GM21447 (cell line): ENCODE measurements at regions not wholly inside any gene's neighbourhood (a gene's known extent, or its start where the extent isn't known, plus 50 kb on each side); places are given as distances from the start of the nearest gene placed in this dataset.
"Not testable (repeated sequence)": the region's sequence is repeated elsewhere in the genome, so short reads cannot be mapped to it uniquely, and the experiment has no call there.

Experiments
- ATAC-seq: cut with Tn5 transposase; IDR thresholded peaks from one replicate; pipeline ENCODE4 v1.9.1; 2021; ENCODE audit not compliant: unreplicated experiment

DNA sequence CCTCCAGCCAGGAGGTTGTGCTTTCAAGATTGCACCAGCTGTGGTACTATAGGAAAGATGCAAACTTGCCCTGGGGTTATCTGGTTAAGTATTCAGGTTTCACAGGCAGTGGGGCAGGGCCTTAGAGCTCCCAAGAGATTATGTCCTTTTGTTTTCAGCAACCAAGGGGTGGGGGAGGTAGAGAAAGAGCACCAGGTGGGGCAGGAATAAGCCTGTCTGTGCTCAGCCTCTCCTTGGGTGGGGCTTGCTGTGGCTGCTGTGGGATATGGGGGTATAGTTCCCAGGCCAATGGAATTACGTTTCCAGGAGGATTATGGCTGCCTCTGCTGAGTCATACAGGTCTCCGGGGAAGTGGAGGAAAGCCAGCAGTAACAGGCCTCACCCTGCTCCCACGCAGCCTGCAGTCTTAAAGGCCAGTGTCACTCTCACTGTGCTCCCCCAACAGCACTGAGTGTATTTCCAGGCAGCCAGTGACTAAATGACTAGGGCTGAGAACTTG, 508.6 kb downstream of the RWDD3 start:
- ATAC-seq: no peak

GRCh38 chr1:95744731-95745130, 510.7 kb downstream of the RWDD3 start:
- no peak for ATAC-seq

- no peak for ATAC-seq
These were observed 518.7 kb downstream of the RWDD3 start for GRCh38 chr1:95752515-95753381.

- no peak for ATAC-seq
These were observed 519.5 kb downstream of the RWDD3 start for GRCh38 chr1:95753382-95754016.

- ATAC-seq: no peak
These were observed 520.4 kb downstream of the RWDD3 start for GRCh38 chr1:95754412-95754811.

- ATAC-seq: no peak
These were observed 532.0 kb downstream of the RWDD3 start for GRCh38 chr1:95766036-95766435.

GRCh38 chr1:95770581-95770980, 536.6 kb downstream of the RWDD3 start:
- no peak for ATAC-seq

GRCh38 chr1:95778217-95778616, 544.2 kb downstream of the RWDD3 start:
- ATAC-seq: no peak

DNA sequence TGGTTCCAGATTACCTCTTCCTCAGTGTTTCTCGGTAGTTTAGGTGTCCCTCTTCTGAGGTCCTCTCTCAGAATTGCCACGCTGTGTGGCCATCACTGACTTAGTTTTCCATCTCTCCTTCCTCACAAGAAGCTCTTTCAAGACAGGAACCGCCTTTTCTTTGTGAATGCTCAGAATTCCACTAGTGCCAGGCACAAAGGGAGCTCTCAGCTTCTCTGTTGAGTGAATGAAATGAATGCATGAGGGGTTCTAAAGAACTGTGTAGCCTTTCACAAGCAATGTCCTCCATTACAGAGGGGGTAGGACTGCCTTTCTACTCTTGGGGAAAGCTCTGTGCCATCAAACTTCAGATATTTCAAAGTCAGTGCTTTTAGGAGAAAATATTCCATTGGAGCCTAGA, 546.8 kb downstream of the RWDD3 start:
- no peak for ATAC-seq

DNA sequence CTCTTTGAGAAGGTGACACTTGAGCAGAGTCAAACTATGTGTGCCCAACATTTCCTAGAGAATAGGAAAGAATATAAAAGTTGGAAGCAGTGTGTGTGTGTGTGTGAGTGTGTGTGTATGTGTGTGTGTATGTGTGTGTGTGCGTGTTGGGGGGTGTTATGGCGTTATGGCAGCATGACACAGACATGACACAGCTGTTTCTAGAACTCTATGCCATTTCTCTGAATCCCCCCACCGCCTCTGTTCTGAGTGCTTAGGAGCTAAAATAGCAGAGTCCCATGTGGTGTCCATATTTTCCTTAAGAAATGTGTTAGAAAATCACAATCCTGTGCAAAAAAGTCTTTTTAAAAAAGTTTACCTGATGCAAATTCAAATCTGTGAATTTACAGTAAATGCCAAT, 556.1 kb downstream of the RWDD3 start:
- ATAC-seq: no peak

- ATAC-seq: no peak
These were observed 559.9 kb downstream of the RWDD3 start for GRCh38 chr1:95793893-95794292.

DNA sequence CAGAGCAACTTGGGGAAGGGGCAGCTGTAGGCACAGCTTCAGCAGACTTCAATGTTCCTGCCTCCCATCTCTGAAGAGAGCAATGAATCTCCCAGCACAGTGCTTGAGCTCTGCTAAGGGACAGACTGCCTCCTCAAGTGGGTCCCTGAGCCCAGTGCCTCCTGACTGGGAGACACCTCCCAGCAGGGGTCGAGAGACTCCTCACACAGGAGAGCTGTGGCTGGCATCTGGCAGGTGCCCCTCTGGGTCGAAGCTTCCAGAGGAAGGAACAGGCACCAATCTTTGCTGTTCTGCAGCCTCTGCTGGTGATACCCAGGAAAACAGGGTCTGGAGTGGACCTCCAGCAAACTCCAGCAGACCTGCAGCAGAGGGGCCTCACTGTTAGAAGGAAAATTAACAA, 563.8 kb downstream of the RWDD3 start:
- ATAC-seq: not testable (repeated sequence)

DNA sequence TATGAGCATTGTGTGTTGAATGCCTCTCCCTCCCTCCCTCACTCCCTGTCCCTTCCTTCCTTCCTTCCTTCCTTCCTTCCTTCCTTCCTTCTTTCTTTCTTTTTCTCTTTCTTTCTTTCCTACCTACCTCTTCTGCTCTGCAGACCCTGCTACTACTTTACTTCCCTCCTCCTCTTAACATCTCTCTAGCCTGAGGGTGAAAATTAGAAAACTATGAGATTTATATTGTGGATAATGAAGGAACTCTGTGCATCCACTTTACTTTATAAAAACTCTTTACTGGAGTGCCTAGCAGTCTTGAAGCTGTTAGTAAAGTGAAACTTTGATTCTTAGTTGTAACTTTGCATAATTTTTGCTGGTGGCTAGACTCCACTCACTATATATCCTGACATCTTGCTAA, 572.2 kb downstream of the RWDD3 start:
- ATAC-seq: no peak

- no peak for ATAC-seq
These were observed 575.4 kb downstream of the RWDD3 start for GRCh38 chr1:95809391-95809790.

DNA sequence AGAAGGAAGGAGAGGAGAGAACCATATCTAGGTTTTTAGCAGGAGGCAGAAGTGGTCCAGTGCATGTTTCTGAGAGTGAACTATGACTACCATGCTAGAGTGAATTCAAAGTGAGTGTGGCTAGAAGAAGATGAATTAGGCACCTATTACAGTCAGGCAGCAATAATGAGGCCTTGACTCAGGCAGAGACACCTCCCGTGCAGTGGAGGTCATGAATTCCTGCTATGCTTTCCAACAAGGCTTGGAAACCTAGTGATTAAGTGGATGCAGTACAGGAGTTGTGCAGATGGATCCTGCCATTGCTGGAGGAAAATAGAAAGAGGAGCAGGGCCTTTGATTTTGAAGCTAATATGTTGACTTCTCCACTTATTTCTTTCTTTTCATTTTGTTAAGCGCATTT, 581.5 kb downstream of the RWDD3 start:
- ATAC-seq: no peak

DNA sequence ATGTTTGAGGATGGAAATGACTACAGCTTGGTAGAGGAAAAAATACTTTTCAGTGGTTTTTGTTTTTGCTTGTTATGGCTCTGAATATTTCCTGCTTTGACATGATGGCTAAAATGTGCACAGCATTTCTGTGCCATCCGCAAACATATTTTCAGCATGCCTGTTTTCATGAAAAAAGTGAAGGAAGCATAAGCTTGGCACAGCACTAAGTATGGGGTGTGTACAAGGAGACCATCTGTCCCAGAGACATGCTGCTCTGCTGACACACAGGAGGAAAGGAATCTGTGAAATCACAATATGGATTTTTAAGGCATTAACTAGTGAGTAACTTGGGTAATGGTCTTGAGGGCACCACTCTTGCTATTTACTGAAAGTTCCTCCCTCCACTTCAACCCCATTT, 595.5 kb downstream of the RWDD3 start:
- no peak for ATAC-seq

- ATAC-seq: no peak
These were observed 598.4 kb downstream of the RWDD3 start for GRCh38 chr1:95832370-95832769.

DNA sequence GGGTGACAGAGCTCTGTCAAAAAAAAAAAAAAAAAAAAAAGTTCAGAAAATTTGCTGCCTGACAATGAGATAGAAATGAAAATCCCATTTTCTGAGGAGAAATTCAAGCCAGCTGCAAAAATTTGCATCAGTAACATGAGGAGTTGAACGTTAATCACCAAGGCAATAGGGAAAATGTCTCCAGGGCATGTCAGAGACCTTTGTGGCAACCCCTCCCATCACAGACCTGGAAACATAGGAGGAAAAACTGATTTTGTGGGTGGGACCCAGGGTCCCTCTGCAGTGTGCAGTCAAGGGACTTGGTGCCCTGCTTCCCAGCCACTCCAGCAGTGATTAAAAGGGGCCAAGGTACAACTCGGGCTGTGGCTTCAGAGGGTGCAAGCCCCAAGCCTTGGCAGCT, 615.4 kb downstream of the RWDD3 start:
- no peak for ATAC-seq

GRCh38 chr1:95850165-95850649, 616.2 kb downstream of the RWDD3 start:
- no peak for ATAC-seq

DNA sequence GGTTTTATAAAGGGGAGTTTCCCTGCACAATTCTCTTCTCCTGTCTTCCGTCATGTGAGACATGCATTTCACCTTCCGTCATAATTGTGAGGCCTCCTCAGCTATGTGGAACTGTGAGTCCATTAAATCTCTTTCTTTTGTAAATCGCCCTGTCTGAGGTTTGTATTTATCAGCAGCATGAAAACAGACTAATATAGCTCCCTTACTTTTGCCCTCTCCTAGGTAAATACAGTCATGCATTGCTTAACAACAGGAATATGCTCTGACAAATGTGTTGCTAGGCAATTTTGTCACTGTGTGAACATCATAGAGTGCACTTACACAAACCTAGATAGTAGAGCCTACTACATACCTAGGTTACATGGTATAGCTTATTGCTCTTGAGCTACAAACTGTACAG, 616.8 kb downstream of the RWDD3 start:
- ATAC-seq: no peak

GRCh38 chr1:95852483-95853070, 618.6 kb downstream of the RWDD3 start:
- ATAC-seq: no peak

DNA sequence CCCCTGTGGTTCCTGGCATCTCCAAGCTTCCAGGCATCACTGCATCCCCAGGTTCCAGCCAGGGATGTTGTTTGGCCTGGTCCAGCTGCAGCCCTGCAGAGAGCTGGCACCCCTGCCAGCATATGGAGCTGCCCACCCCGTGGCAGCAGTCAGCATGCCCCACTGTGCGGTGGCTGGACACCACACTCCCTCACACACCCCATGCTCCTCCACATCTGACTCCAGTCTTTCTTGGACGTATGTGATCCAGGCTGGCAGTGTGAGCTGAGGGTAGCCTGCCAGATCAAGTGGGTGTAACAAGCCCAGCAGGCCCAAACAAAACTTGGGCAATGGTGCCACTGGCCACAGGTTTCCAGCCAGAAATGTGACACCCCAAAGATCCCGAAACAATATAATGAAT, 620.4 kb downstream of the RWDD3 start:
- no peak for ATAC-seq
